Breast epithelium (tissue), 4 donors: ENCODE measurements at regions not wholly inside any gene's neighbourhood (a gene's known extent, or its start where the extent isn't known, plus 50 kb on each side); places are given as distances from the start of the nearest gene placed in this dataset.

Experiments
- DNase-seq, 2 donors: peaks; one replicate each; pipeline ENCODE4 v3.0.0-alpha.2; 2019; ENCODE audit warnings: low spot score in 2 of 2
- H3K27ac ChIP-seq, 2 donors: fragments of 200-600 bp; sonication (generic) in 1 of 2; one replicate each; pipeline ENCODE4 v1.5.1; 2016 to 2019; ENCODE audit warnings: mild to moderate bottlenecking in 1 of 2
- H3K27me3 ChIP-seq, 2 donors: fragments of 200-600 bp; sonication (generic) in 1 of 2; one replicate each; pipeline versions ENCODE4 v1.5.1 to v1.6.0; 2017 to 2019; ENCODE audit warnings: control low read depth in 1 of 2, mild to moderate bottlenecking in 1 of 2
- H3K36me3 ChIP-seq: fragments of 200-600 bp; one replicate; pipeline ENCODE4 v1.5.1; 2019
- H3K4me1 ChIP-seq, 2 donors: fragments of 200-600 bp; sonication (generic); one replicate each; pipeline ENCODE4 v1.5.1; 2016 to 2019; ENCODE audit warnings: control low read depth in 1 of 2
- H3K4me3 ChIP-seq, 3 donors: fragments of 200-600 bp; sonication (generic); 1 replicate in 2 of 3; 2 replicates in 1 of 3; pipeline ENCODE4 v1.5.1; 2016 to 2019; ENCODE audit warnings: mild to moderate bottlenecking in 3 of 3, moderate library complexity in 2 of 3
- H3K9me3 ChIP-seq, 2 donors: fragments of 200-600 bp; sonication (generic) in 1 of 2; one replicate each; pipeline ENCODE4 v1.5.1; 2016 to 2019; ENCODE audit warnings: control low read depth in 1 of 2
- CTCF ChIP-seq, 3 donors: fragments of 450-650 bp; IDR thresholded peaks; one replicate each; pipeline ENCODE4 v1.5.1; 2016 to 2017; ENCODE audit warnings: antibody characterized with exemption in 3 of 3, mild to moderate bottlenecking in 3 of 3, moderate library complexity in 3 of 3
- POLR2A ChIP-seq: fragments of 450-650 bp; IDR thresholded peaks from one replicate; pipeline ENCODE4 v1.6.1; 2016; ENCODE audit warnings: antibody characterized with exemption, mild to moderate bottlenecking, moderate library complexity
- POLR2AphosphoS5 ChIP-seq, 3 donors: sonication (generic); formaldehyde crosslinking; IDR thresholded peaks; one replicate each; pipeline ENCODE4 v1.6.1; 2017; ENCODE audit warnings: antibody characterized with exemption in 3 of 3
- intact Hi-C: fragments of 100-400 bp; cut with DNase I; formaldehyde crosslinking; loops from one replicate; pipeline ENCODE4 v1.15.1; 2023; ENCODE audit warnings: low total_unique reads

GRCh38 chr4:127383666-127384065 is 249.1 kb upstream of the INTU start:
- Histone ChIP-seq H3K4me3 (no peak overlapping the region), H3K36me3 (no peaks in the 10 kb centered on the region), H3K27me3 (no peaks in the 10 kb centered on the region), H3K27ac (no peak overlapping the region), H3K4me1 (no peaks in the 10 kb centered on the region), H3K9me3 (no peaks in the 10 kb centered on the region)
- DNase-seq = no peak
- no peak for TF ChIP-seq POLR2A
- no peak for TF ChIP-seq CTCF (IDR thresholded peaks at IDR 0.05)
- TF ChIP-seq POLR2AphosphoS5 (IDR thresholded peaks at IDR 0.05) = no peak
- intact Hi-C loops = no loop called here

- H3K27me3 ChIP-seq = no peaks in the 10 kb centered on the region
- H3K9me3 ChIP-seq = no peaks in the 10 kb centered on the region
- no peaks in the 10 kb centered on the region for H3K36me3 ChIP-seq
- no peak for DNase-seq
- H3K27ac ChIP-seq = no peak overlapping the region
- intact Hi-C loops = no loop called here
- no peaks in the 10 kb centered on the region for H3K4me1 ChIP-seq
- H3K4me3 ChIP-seq = no peak overlapping the region
- TF ChIP-seq POLR2A (no peak), CTCF (IDR thresholded peaks at IDR 0.05) (no peak), POLR2AphosphoS5 (IDR thresholded peaks at IDR 0.05) (no peak)
Observed at GRCh38 chr4:127394516-127394915, 238.2 kb upstream of the INTU start.

GRCh38 chr4:127400276-127400675 is 232.5 kb upstream of the INTU start:
- intact Hi-C loops = no loop called here
- Histone ChIP-seq H3K27me3 (no peaks in the 10 kb centered on the region), H3K4me3 (no peak overlapping the region), H3K27ac (no peak overlapping the region), H3K9me3 (no peaks in the 10 kb centered on the region), H3K36me3 (no peaks in the 10 kb centered on the region), H3K4me1 (no peaks in the 10 kb centered on the region)
- DNase-seq = no peak
- TF ChIP-seq POLR2A (no peak), CTCF (IDR thresholded peaks at IDR 0.05) (no peak), POLR2AphosphoS5 (IDR thresholded peaks at IDR 0.05) (no peak)

GRCh38 chr4:127400731-127401346 is 231.9 kb upstream of the INTU start:
- Histone ChIP-seq H3K36me3 (no peaks in the 10 kb centered on the region), H3K9me3 (no peaks in the 10 kb centered on the region), H3K4me1 (no peaks in the 10 kb centered on the region), H3K4me3 (no peak overlapping the region), H3K27me3 (no peaks in the 10 kb centered on the region), H3K27ac (no peak overlapping the region)
- intact Hi-C loops = no loop called here
- peak in 1 of 2 donors; percentile 27 for DNase-seq
- no peak for TF ChIP-seq POLR2AphosphoS5 (IDR thresholded peaks at IDR 0.05)
- no peak for TF ChIP-seq POLR2A
- peak; percentile 27 to 66 (median 48) for TF ChIP-seq CTCF (IDR thresholded peaks at IDR 0.05)

- no peaks in the 10 kb centered on the region for H3K27me3 ChIP-seq
- intact Hi-C loops = no loop called here
Observed at GRCh38 chr4:127403471-127404084, 229.2 kb upstream of the INTU start.

More at GRCh38 chr4:127403471-127404084, 229.2 kb upstream of the INTU start:
- Histone ChIP-seq H3K4me1 (no peaks in the 10 kb centered on the region), H3K9me3 (peaks cover 0 to 12% of the 10 kb centered on the region in 2 donors), H3K27ac (no peak overlapping the region), H3K4me3 (no peak overlapping the region), H3K36me3 (no peaks in the 10 kb centered on the region)
- DNase-seq = no peak
- TF ChIP-seq CTCF (IDR thresholded peaks at IDR 0.05) = no peak
- no peak for TF ChIP-seq POLR2A
- no peak for TF ChIP-seq POLR2AphosphoS5 (IDR thresholded peaks at IDR 0.05)
